ENCODE measurements at regions not wholly inside any gene's neighbourhood (a gene's known extent, or its start where the extent isn't known, plus 50 kb on each side); places are given as distances from the start of the nearest gene placed in this dataset.

DNA sequence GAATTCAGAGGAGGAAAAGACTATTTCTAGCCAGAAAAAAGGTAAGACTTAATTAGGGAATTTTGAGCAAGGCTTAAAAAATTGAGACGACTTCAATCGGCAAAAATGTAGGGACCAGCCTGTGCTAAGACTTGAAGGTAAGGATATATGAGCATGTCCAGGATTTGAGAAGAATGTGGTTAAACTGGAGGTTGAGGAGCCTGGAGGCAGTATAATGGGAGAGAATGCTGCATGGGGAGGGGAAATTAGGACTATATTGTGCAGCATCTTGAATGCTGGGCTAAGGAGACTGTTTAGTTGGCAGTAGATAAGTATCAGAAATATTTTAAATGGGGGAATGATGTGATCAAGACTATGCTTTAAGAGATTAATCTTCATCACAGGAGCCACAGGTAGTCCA, 53.1 kb upstream of the PCGF5 start:
- Histone ChIP-seq H3K36me3 (replicated peaks in 1 of 2; ENCODE audit: control insufficient read depth in 1 of 2, insufficient read depth in 2 of 2, low read length in 1 of 2) (no peaks in the 10 kb centered on the region), H3K27me3 (ENCODE audit: insufficient read depth) (no peaks in the 10 kb centered on the region), H4K20me1 (ENCODE audit: insufficient read depth) (no peaks in the 10 kb centered on the region; the same call in 1 of the 2 replicates), H3F3A (replicated peaks; ENCODE audit: insufficient read depth) (peaks cover 17% of the 10 kb centered on the region), H3K4me1 (ENCODE audit: control insufficient read depth in 1 of 2, insufficient read depth in 2 of 2, low read depth in 1 of 2, low read length in 1 of 2) (peaks cover 0 to 6% of the 10 kb centered on the region in 2 experiments; a peak in 1 of 4 replicates), H3K9me3 (peaks cover 9% of the 10 kb centered on the region; the same call in 1 of the 2 replicates), H3K9ac (no peak overlapping the region), H3K27ac (ENCODE audit: low read depth in 2 of 2, low read length in 1 of 2) (no peak overlapping the region), H3K9me2 (no peaks in the 10 kb centered on the region), H3K4me2 (no peak overlapping the region), H2AFZ (ENCODE audit: low read depth) (no peak overlapping the region), H3K4me3 (ENCODE audit: low read depth in 2 of 2, low read length in 1 of 2) (no peak overlapping the region), H3K79me2 (ENCODE audit: insufficient read depth) (peaks cover 83% of the 10 kb centered on the region)
- ChIA-PET CTCF (no interaction called here), POLR2A (no interaction called here)
- no peak for DNase-seq
- 94% methylated on average over 2 of the region's 2 CpGs for WGBS (ENCODE audit: low lambda C conversion rate)
- TF ChIP-seq ELF1 (IDR thresholded peaks at IDR 0.05) = no peak
- TF ChIP-seq, protein P1, sequence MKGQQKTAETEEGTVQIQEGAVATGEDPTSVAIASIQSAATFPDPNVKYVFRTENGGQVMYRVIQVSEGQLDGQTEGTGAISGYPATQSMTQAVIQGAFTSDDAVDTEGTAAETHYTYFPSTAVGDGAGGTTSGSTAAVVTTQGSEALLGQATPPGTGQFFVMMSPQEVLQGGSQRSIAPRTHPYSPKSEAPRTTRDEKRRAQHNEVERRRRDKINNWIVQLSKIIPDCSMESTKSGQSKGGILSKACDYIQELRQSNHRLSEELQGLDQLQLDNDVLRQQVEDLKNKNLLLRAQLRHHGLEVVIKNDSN (IDR thresholded peaks at IDR 0.05; ENCODE audit: borderline replicate concordance, low read depth) = no peak
- TF ChIP-seq, protein P2, sequence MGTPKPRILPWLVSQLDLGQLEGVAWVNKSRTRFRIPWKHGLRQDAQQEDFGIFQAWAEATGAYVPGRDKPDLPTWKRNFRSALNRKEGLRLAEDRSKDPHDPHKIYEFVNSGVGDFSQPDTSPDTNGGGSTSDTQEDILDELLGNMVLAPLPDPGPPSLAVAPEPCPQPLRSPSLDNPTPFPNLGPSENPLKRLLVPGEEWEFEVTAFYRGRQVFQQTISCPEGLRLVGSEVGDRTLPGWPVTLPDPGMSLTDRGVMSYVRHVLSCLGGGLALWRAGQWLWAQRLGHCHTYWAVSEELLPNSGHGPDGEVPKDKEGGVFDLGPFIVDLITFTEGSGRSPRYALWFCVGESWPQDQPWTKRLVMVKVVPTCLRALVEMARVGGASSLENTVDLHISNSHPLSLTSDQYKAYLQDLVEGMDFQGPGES (IDR thresholded peaks at IDR 0.05; ENCODE audit: low read depth, low read length) = no peak
- TF ChIP-seq, protein P3, sequence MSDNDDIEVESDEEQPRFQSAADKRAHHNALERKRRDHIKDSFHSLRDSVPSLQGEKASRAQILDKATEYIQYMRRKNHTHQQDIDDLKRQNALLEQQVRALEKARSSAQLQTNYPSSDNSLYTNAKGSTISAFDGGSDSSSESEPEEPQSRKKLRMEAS (IDR thresholded peaks at IDR 0.05; ENCODE audit: low read depth) = no peak

DNA sequence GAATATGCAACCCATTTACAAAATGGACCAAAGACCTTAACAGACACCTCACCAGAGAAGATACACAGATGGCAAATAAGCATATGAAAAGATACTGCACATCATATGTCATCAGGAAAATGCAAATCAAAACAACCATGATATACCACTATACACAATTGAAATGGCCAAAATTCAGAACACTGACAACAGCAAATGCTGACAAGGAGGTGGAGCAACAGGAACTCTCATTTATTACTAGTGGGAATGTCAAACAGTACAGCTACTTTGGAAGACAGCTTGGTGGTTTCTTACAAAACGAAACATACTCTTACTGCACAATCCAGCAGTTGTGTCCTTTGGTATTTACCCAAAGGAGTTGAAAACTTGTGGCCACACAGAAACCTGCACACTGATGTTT, 50.0 kb upstream of the PCGF5 start:
- TF ChIP-seq EP300 (IDR thresholded peaks at IDR 0.05; ENCODE audit: borderline replicate concordance in 1 of 2, low read depth in 1 of 2, low read length in 1 of 2) (no peak), RXRA (IDR thresholded peaks at IDR 0.05; ENCODE audit: borderline replicate concordance, low read depth) (no peak), JUND (IDR thresholded peaks at IDR 0.05) (no peak), NFIC (IDR thresholded peaks at IDR 0.05; ENCODE audit: borderline replicate concordance) (no peak), FOXM1 (IDR thresholded peaks at IDR 0.05; ENCODE audit: low read depth) (no peak)
- TF ChIP-seq, protein P4, sequence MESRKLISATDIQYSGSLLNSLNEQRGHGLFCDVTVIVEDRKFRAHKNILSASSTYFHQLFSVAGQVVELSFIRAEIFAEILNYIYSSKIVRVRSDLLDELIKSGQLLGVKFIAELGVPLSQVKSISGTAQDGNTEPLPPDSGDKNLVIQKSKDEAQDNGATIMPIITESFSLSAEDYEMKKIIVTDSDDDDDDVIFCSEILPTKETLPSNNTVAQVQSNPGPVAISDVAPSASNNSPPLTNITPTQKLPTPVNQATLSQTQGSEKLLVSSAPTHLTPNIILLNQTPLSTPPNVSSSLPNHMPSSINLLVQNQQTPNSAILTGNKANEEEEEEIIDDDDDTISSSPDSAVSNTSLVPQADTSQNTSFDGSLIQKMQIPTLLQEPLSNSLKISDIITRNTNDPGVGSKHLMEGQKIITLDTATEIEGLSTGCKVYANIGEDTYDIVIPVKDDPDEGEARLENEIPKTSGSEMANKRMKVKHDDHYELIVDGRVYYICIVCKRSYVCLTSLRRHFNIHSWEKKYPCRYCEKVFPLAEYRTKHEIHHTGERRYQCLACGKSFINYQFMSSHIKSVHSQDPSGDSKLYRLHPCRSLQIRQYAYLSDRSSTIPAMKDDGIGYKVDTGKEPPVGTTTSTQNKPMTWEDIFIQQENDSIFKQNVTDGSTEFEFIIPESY (IDR thresholded peaks at IDR 0.05; ENCODE audit: borderline replicate concordance, low read depth) = no peak
- no peaks in the 10 kb centered on the region for H3K36me3 ChIP-seq (replicated peaks in 1 of 2; ENCODE audit: control insufficient read depth in 1 of 2, insufficient read depth in 2 of 2, low read length in 1 of 2)
- H3K79me2 ChIP-seq (ENCODE audit: insufficient read depth) = peaks cover 78% of the 10 kb centered on the region
- no peak overlapping the region for H3K4me2 ChIP-seq
- no peak overlapping the region for H3K4me3 ChIP-seq (ENCODE audit: low read depth in 2 of 2, low read length in 1 of 2)
- POLR2A ChIA-PET = no interaction called here
- H3K27ac ChIP-seq (ENCODE audit: low read depth in 2 of 2, low read length in 1 of 2) = no peak overlapping the region
- DNase-seq = no peak
- no peak overlapping the region for H3K9ac ChIP-seq
- CTCF ChIA-PET = interaction anchor here (0.6 to 1.6 kb wide), 3 partner anchors 16 to 80 kb away, joined by 3 to 4 read pairs (median 3); no protein-coding TSS in a partner anchor
- no peaks in the 10 kb centered on the region for H3K9me2 ChIP-seq
- no peaks in the 10 kb centered on the region; the same call in 1 of the 2 replicates for H4K20me1 ChIP-seq (ENCODE audit: insufficient read depth)
- no peak overlapping the region for H2AFZ ChIP-seq (ENCODE audit: low read depth)
- no peaks in the 10 kb centered on the region for H3K27me3 ChIP-seq (ENCODE audit: insufficient read depth)
- 100% methylated on average over 1 of the region's 1 CpG for WGBS (ENCODE audit: low lambda C conversion rate)
- H3K9me3 ChIP-seq = peaks cover 9% of the 10 kb centered on the region; the same call in 1 of the 2 replicates
- no peaks in the 10 kb centered on the region for H3K4me1 ChIP-seq (ENCODE audit: control insufficient read depth in 1 of 2, insufficient read depth in 2 of 2, low read depth in 1 of 2, low read length in 1 of 2)
- peaks cover 13% of the 10 kb centered on the region for H3F3A ChIP-seq (replicated peaks; ENCODE audit: insufficient read depth)

Small RNA genes lying in the stretch of these regions (small RNA-seq; reads per million reads assigned to genes)
- gene AL365434.2 = 0 reads per million in 7 experiments

Measured in SK-N-SH (cell line).